B cell (primary cell): ENCODE measurements at regions not wholly inside any gene's neighbourhood (a gene's known extent, or its start where the extent isn't known, plus 50 kb on each side); places are given as distances from the start of the nearest gene placed in this dataset.

ENCODE experiments used
- ATAC-seq: fragments of 200-7000 bp; cut with Tn5 transposase; one replicate; pipeline ENCODE4 v1.10.0; 2021; ENCODE audit warnings: low read depth, mild to moderate bottlenecking, moderate number of reproducible peaks, moderate library complexity
- CTCF ChIA-PET: fragments of 350-600 bp; sonication (Branson Sonifier 250); formaldehyde crosslinking; loops from one replicate; lab custom pipeline; 2021; ENCODE audit warnings: antibody characterized with exemption, inconsistent platforms; lab: Charles Lee
- POLR2A ChIA-PET: fragments of 350-600 bp; sonication (Branson Sonifier 250); formaldehyde crosslinking; loops from one replicate; lab custom pipeline; 2021; ENCODE audit warnings: antibody characterized with exemption; lab: Charles Lee
- DNase-seq: peaks from one replicate; pipeline ENCODE4 v3.0.0; 2013
- H2AFZ ChIP-seq: 2 replicates; pipeline ENCODE4 v1.6.1; 2012; ENCODE audit warnings: mild to moderate bottlenecking, low read depth, low read length; ENCODE audit not compliant: insufficient read depth, poor library complexity, severe bottlenecking
- H3K27ac ChIP-seq, 2 donors: 1 replicate in 1 of 2; 2 replicates in 1 of 2; pipeline ENCODE4 v1.5.1; 2012 to 2013; ENCODE audit warnings: low read length in 2 of 2, mild to moderate bottlenecking in 2 of 2, moderate library complexity in 1 of 2
- H3K27me3 ChIP-seq, 4 experiments: fragments of 200-600 bp in 1 of 4; sonication (generic) in 1 of 4; replicated peaks in 1 of 4; 1 replicate in 2 of 4; 2 replicates in 2 of 4; pipeline versions ENCODE4 v1.6.1 to v1.7.0; 2013 to 2016; ENCODE audit warnings: low read length in 3 of 4, mild to moderate bottlenecking in 2 of 4, mixed read lengths in 1 of 4, moderate library complexity in 1 of 4; ENCODE audit not compliant: insufficient read depth in 4 of 4, control insufficient read depth in 3 of 4; ENCODE audit errors: control extremely low read depth in 1 of 4
- H3K36me3 ChIP-seq, 2 experiments: replicated peaks in 1 of 2; 1 replicate in 1 of 2; 2 replicates in 1 of 2; pipeline versions ENCODE4 v1.6.1 to v1.7.1; 2013; ENCODE audit warnings: low read length in 1 of 2; ENCODE audit not compliant: insufficient read depth in 2 of 2, control insufficient read depth in 1 of 2; ENCODE audit errors: control extremely low read depth in 1 of 2, extremely low read depth in 1 of 2
- H3K4me1 ChIP-seq, 2 donors: fragments of 200-600 bp in 1 of 2; sonication (generic) in 1 of 2; 1 replicate in 1 of 2; 2 replicates in 1 of 2; pipeline versions ENCODE4 v1.5.1 to v1.6.1; 2013 to 2017; ENCODE audit warnings: low read length in 2 of 2; ENCODE audit not compliant: control insufficient read depth in 2 of 2, insufficient read depth in 2 of 2
- H3K4me2 ChIP-seq: replicated peaks from 2 replicates; pipeline ENCODE3; 2012; ENCODE audit warnings: mild to moderate bottlenecking, low read depth, low read length; ENCODE audit not compliant: poor library complexity, severe bottlenecking
- H3K4me3 ChIP-seq, 5 experiments: fragments of 200-600 bp in 1 of 5; sonication (generic) in 1 of 5; 1 replicate in 3 of 5; 2 replicates in 2 of 5; pipeline versions ENCODE4 v1.5.1 to v1.7.0; 2011 to 2016; ENCODE audit warnings: low read length in 4 of 5, mild to moderate bottlenecking in 4 of 5, low read depth in 2 of 5, control low read depth in 1 of 5, moderate library complexity in 1 of 5; ENCODE audit not compliant: insufficient read depth in 1 of 5; ENCODE audit errors: control extremely low read depth in 1 of 5, extremely low read depth in 1 of 5
- H3K79me2 ChIP-seq: fragments of 200-600 bp; sonication (generic); one replicate; pipeline ENCODE4 v1.6.0; 2016; ENCODE audit warnings: low read length; ENCODE audit not compliant: control insufficient read depth, insufficient read depth
- H3K9ac ChIP-seq: fragments of 200-600 bp; sonication (generic); 2 replicates; pipeline ENCODE4 v1.6.1; 2017; ENCODE audit warnings: mild to moderate bottlenecking, low read length, moderate library complexity
- H3K9me3 ChIP-seq, 3 donors: one replicate each; pipeline versions ENCODE4 v1.6.1 to v1.7.1; 2013; ENCODE audit warnings: low read length in 2 of 3; ENCODE audit not compliant: control insufficient read depth in 2 of 3, insufficient read depth in 1 of 3; ENCODE audit errors: control extremely low read depth in 1 of 3
- H4K20me1 ChIP-seq: 2 replicates; pipeline ENCODE4 v1.6.0; 2012; ENCODE audit warnings: mild to moderate bottlenecking, low read length; ENCODE audit not compliant: insufficient read depth, control insufficient read depth, poor library complexity, severe bottlenecking
- H3K27ac Mint-ChIP-seq: one replicate; pipeline ENCODE4 v1.8.0; 2021; ENCODE audit warnings: mixed read lengths
- H3K27me3 Mint-ChIP-seq: one replicate; pipeline ENCODE4 v1.8.0; 2021; ENCODE audit warnings: mixed read lengths
- H3K4me1 Mint-ChIP-seq: one replicate; pipeline ENCODE4 v1.8.0; 2021; ENCODE audit warnings: mixed read lengths
- H3K4me3 Mint-ChIP-seq: one replicate; pipeline ENCODE4 v1.8.0; 2021; ENCODE audit warnings: mixed read lengths
- H3K9me3 Mint-ChIP-seq: one replicate; pipeline ENCODE4 v1.8.0; 2022; ENCODE audit warnings: mixed read lengths; ENCODE audit not compliant: insufficient read depth
- EZH2 ChIP-seq: IDR thresholded peaks from 2 replicates; pipeline ENCODE4 v1.6.1; 2012; ENCODE audit warnings: borderline replicate concordance, low read depth, mild to moderate bottlenecking, moderate library complexity, low read length; ENCODE audit not compliant: insufficient read depth, poor library complexity, severe bottlenecking
- WGBS: methylation state at CpG from one replicate; pipeline ENCODE4 v1.1.5; 2013; ENCODE audit warnings: missing lambda C conversion rate; ENCODE audit not compliant: insufficient coverage; 5-methylcytosine and 5-hydroxymethylcytosine counted together
- intact Hi-C: fragments of 100-400 bp; cut with micrococcal nuclease; formaldehyde crosslinking; loops from one replicate; pipeline ENCODE4 v1.10.0; 2022
- TF ChIP-seq, protein P1 (sequence below): fragments of 200-600 bp; IDR thresholded peaks from one replicate; pipeline ENCODE4 v1.8.0; 2022; ENCODE audit warnings: antibody characterized with exemption, mild to moderate bottlenecking

GRCh38 chr13:48146122-48146521 lies 51.2 kb upstream of the MED4 start:
- H4K20me1 ChIP-seq: no peaks in the 10 kb centered on the region
- no peaks in the 10 kb centered on the region for H3K9me3 Mint-ChIP-seq

More at GRCh38 chr13:48146122-48146521, 51.2 kb upstream of the MED4 start:
- TF ChIP-seq, protein P1, sequence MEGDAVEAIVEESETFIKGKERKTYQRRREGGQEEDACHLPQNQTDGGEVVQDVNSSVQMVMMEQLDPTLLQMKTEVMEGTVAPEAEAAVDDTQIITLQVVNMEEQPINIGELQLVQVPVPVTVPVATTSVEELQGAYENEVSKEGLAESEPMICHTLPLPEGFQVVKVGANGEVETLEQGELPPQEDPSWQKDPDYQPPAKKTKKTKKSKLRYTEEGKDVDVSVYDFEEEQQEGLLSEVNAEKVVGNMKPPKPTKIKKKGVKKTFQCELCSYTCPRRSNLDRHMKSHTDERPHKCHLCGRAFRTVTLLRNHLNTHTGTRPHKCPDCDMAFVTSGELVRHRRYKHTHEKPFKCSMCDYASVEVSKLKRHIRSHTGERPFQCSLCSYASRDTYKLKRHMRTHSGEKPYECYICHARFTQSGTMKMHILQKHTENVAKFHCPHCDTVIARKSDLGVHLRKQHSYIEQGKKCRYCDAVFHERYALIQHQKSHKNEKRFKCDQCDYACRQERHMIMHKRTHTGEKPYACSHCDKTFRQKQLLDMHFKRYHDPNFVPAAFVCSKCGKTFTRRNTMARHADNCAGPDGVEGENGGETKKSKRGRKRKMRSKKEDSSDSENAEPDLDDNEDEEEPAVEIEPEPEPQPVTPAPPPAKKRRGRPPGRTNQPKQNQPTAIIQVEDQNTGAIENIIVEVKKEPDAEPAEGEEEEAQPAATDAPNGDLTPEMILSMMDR: no peak
- no peak for TF ChIP-seq EZH2
- DNase-seq (no peak), ATAC-seq (no peak)
- WGBS: no CpG with 5 or more reads among the region's 1 CpG
- CTCF ChIA-PET: no interaction called here
- POLR2A ChIA-PET: no interaction called here
- Histone ChIP-seq H3K9ac (no peak overlapping the region), H2AFZ (no peak overlapping the region), H3K36me3 (no peaks in the 10 kb centered on the region), H3K4me2 (no peak overlapping the region), H3K4me3 (no peak overlapping the region), H3K4me1 (peaks cover 22 to 31% of the 10 kb centered on the region in 2 donors), H3K27ac (no peak overlapping the region), H3K27me3 (no peaks in the 10 kb centered on the region), H3K79me2 (no peaks in the 10 kb centered on the region), H3K9me3 (no peaks in the 10 kb centered on the region)
- intact Hi-C loops: no loop called here
- Mint-ChIP-seq H3K4me1 (peaks cover 30% of the 10 kb centered on the region), H3K4me3 (no peak overlapping the region), H3K27ac (no peak overlapping the region), H3K27me3 (no peaks in the 10 kb centered on the region)
